Neutrophil (primary cell): ENCODE measurements at regions not wholly inside any gene's neighbourhood (a gene's known extent, or its start where the extent isn't known, plus 50 kb on each side); places are given as distances from the start of the nearest gene placed in this dataset.
"Not testable (repeated sequence)": the region's sequence is repeated elsewhere in the genome, so short reads cannot be mapped to it uniquely, and the experiment has no call there.

ENCODE experiments used
- H3K27ac ChIP-seq: fragments of 200-600 bp; sonication (generic); 2 replicates; pipeline ENCODE4 v1.5.1; 2016; ENCODE audit warnings: mild to moderate bottlenecking, moderate library complexity
- H3K27me3 ChIP-seq: fragments of 200-600 bp; sonication (generic); 2 replicates; pipeline ENCODE4 v1.6.0; 2016; ENCODE audit warnings: mild to moderate bottlenecking
- H3K36me3 ChIP-seq: fragments of 200-600 bp; sonication (generic); 2 replicates; pipeline ENCODE4 v1.5.1; 2017
- H3K4me1 ChIP-seq, 2 experiments: fragments of 200-600 bp in 1 of 2; sonication (generic) in 1 of 2; 1 replicate in 1 of 2; 2 replicates in 1 of 2; pipeline versions ENCODE4 v1.5.1 to v1.6.1; 2013 to 2016; ENCODE audit warnings: low read depth in 1 of 2, low read length in 1 of 2, mild to moderate bottlenecking in 1 of 2, moderate library complexity in 1 of 2; ENCODE audit not compliant: control insufficient read depth in 1 of 2, insufficient read depth in 1 of 2
- H3K4me3 ChIP-seq, 2 experiments: fragments of 200-600 bp in 1 of 2; sonication (generic) in 1 of 2; 1 replicate in 1 of 2; 2 replicates in 1 of 2; pipeline ENCODE4 v1.5.1; 2013 to 2016; ENCODE audit warnings: low read depth in 1 of 2, low read length in 1 of 2, mild to moderate bottlenecking in 1 of 2, moderate library complexity in 1 of 2
- H3K9me3 ChIP-seq: fragments of 200-600 bp; sonication (generic); 2 replicates; pipeline ENCODE4 v1.5.1; 2016
- TF ChIP-seq, protein P1 (sequence below): fragments of 200-600 bp; sonication (generic); IDR thresholded peaks from 2 replicates; pipeline ENCODE4 v1.5.1; 2016; ENCODE audit warnings: antibody characterized with exemption

GRCh38 chr5:60485361-60485760, 214.6 kb downstream of the DEPDC1B start:
- H3K27me3 ChIP-seq: no peaks in the 10 kb centered on the region
- H3K9me3 ChIP-seq: no peaks in the 10 kb centered on the region
- no peak overlapping the region for H3K27ac ChIP-seq
- TF ChIP-seq, protein P1, sequence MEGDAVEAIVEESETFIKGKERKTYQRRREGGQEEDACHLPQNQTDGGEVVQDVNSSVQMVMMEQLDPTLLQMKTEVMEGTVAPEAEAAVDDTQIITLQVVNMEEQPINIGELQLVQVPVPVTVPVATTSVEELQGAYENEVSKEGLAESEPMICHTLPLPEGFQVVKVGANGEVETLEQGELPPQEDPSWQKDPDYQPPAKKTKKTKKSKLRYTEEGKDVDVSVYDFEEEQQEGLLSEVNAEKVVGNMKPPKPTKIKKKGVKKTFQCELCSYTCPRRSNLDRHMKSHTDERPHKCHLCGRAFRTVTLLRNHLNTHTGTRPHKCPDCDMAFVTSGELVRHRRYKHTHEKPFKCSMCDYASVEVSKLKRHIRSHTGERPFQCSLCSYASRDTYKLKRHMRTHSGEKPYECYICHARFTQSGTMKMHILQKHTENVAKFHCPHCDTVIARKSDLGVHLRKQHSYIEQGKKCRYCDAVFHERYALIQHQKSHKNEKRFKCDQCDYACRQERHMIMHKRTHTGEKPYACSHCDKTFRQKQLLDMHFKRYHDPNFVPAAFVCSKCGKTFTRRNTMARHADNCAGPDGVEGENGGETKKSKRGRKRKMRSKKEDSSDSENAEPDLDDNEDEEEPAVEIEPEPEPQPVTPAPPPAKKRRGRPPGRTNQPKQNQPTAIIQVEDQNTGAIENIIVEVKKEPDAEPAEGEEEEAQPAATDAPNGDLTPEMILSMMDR: no peak
- no peaks in the 10 kb centered on the region for H3K4me1 ChIP-seq
- no peak overlapping the region for H3K4me3 ChIP-seq
- no peaks in the 10 kb centered on the region for H3K36me3 ChIP-seq

DNA sequence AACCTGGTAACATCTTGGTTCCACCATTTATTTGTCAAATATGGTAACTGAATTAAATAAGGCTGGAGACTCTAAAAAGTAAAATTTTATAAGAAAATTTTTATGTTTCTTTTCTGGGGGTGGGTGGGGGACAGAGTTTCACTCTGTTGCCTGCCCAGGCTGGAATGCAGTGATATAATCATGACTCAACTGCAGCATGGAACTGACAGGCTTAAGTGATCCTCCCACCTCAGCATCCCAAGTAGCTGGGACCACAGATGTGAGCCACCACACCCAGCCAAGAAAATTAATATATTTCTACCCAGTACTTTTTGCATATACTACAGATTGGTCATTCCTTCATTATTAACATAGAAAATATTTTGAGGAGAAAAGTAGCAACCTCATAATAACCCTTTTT, 216.9 kb downstream of the DEPDC1B start:
- Histone ChIP-seq H3K27ac (no peak overlapping the region), H3K4me1 (no peaks in the 10 kb centered on the region), H3K27me3 (no peaks in the 10 kb centered on the region), H3K36me3 (no peaks in the 10 kb centered on the region), H3K9me3 (no peaks in the 10 kb centered on the region), H3K4me3 (no peak overlapping the region)
- TF ChIP-seq, protein P1: no peak

DNA sequence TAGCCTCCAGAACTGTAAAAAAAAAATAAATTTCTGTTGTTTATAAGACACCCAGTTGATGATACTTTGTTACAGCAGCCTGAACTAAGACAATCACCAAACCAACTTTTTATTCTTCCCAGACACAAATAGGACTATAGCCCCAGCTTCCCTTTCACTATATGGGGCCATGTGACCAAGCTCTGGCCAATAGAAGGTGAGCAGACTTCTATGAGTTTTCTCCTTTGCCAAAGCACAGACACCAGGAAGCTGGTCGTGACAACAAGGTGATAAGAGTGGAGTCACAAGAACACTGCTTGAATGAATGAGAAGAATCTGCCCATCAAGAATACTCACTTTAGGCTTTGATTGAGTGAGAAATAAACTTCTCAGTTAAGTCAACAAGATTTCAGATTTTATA, 217.7 kb downstream of the DEPDC1B start:
- Histone ChIP-seq H3K9me3 (no peaks in the 10 kb centered on the region), H3K27ac (no peak overlapping the region), H3K4me1 (no peaks in the 10 kb centered on the region), H3K36me3 (no peaks in the 10 kb centered on the region), H3K27me3 (no peaks in the 10 kb centered on the region), H3K4me3 (no peak overlapping the region)
- TF ChIP-seq, protein P1: no peak

GRCh38 chr5:60479542-60479941, 220.4 kb downstream of the DEPDC1B start:
- H3K36me3 ChIP-seq: no peaks in the 10 kb centered on the region
- peaks cover 1% of the 10 kb centered on the region for H3K27me3 ChIP-seq
- no peak overlapping the region for H3K4me3 ChIP-seq
- H3K4me1 ChIP-seq: no peaks in the 10 kb centered on the region
- TF ChIP-seq, protein P1: no peak
- no peaks in the 10 kb centered on the region for H3K9me3 ChIP-seq
- H3K27ac ChIP-seq: no peak overlapping the region

GRCh38 chr5:60477849-60478248, 222.1 kb downstream of the DEPDC1B start:
- TF ChIP-seq, protein P1: no peak
- Histone ChIP-seq H3K27ac (no peak overlapping the region), H3K4me3 (no peak overlapping the region), H3K4me1 (no peaks in the 10 kb centered on the region), H3K27me3 (peaks cover 6% of the 10 kb centered on the region), H3K36me3 (no peaks in the 10 kb centered on the region), H3K9me3 (no peaks in the 10 kb centered on the region)

DNA sequence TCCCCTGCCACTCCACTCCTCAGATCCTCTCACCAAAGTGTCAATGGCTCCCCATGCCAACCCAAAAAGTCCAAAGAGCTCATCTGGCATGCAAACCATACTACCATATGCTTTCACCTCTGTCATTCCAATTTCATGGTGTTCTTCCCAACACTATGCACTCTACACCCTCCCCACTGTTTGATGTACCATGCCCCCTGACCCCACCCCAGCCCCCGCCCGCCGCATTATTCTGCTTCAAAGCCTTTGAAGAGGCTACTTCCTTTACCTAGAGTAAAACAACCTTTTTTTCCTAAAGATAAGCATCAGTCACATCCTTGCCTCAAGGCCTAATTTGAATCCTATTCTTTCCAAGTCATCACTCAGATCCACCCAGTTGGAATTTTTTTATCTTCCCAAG, 226.3 kb downstream of the DEPDC1B start:
- no peaks in the 10 kb centered on the region for H3K9me3 ChIP-seq
- TF ChIP-seq, protein P1: no peak
- H3K27me3 ChIP-seq: peaks cover 6% of the 10 kb centered on the region
- no peak overlapping the region for H3K4me3 ChIP-seq
- no peak overlapping the region for H3K27ac ChIP-seq
- no peaks in the 10 kb centered on the region for H3K4me1 ChIP-seq
- no peaks in the 10 kb centered on the region for H3K36me3 ChIP-seq

- not testable (repeated sequence) for H3K4me1 ChIP-seq, H3K4me3 ChIP-seq, H3K27ac ChIP-seq, H3K27me3 ChIP-seq, H3K36me3 ChIP-seq, H3K9me3 ChIP-seq
Measured at GRCh38 chr5:60473027-60473426, 226.9 kb downstream of the DEPDC1B start.
